ENCODE measurements at regions not wholly inside any gene's neighbourhood (a gene's known extent, or its start where the extent isn't known, plus 50 kb on each side); places are given as distances from the start of the nearest gene placed in this dataset.

DNA sequence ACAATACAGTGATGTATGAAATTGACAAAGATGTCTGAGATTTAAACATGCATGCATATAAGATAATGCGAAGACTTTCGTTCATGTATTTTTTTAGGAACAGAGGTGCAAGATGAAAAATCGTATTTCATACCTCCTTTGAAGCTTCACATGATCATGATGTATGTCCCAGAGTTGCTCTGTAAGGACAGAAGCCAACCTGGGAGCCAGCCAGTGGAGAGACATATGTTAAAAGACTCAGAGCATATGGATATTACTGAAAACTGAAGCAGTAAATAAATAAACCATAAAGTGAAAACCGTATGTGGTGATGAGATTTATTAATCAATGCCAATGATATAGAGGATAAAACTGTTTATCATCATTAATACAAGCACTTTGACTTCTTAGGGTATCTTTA, 424.4 kb upstream of the NETO1 start:
- no peaks in the 10 kb centered on the region for H3K36me3 Mint-ChIP-seq
- no peak overlapping the region for H3K27ac Mint-ChIP-seq
- H3K4me3 Mint-ChIP-seq, result no peak overlapping the region
- no peaks in the 10 kb centered on the region for H3K27me3 Mint-ChIP-seq
- no peaks in the 10 kb centered on the region for H3K4me1 Mint-ChIP-seq
- ATAC-seq (ENCODE audit: low read depth) (no peak), DNase-seq (ENCODE audit: low spot score in 2 of 2) (no peak)
- peaks cover 4% of the 10 kb centered on the region for H3K9me3 Mint-ChIP-seq

DNA sequence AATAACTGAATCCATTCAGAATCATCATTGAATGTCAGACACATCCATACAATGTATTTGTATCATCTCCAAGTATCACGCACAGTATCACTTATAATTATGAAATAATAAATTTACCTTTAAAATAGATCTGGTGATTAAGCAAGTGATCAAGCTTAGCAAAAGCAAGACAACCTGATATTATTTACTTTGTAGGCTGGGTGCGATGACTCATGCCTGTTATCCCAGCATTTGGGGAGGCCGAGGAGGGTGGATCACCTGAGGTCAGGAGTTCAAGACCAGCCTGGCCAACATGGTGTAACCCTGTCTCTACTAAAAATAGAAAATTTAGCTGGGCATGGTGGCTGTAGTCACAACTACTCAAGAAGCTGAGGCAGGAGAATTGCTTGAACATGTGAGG, 421.0 kb upstream of the NETO1 start:
- Mint-ChIP-seq H3K9me3 (peaks cover 3% of the 10 kb centered on the region), H3K4me1 (no peaks in the 10 kb centered on the region), H3K36me3 (no peaks in the 10 kb centered on the region), H3K27ac (no peak overlapping the region), H3K27me3 (no peaks in the 10 kb centered on the region), H3K4me3 (no peak overlapping the region)
- DNase-seq (ENCODE audit: low spot score in 2 of 2) (no peak), ATAC-seq (ENCODE audit: low read depth) (no peak)

- no peaks in the 10 kb centered on the region for H3K36me3 Mint-ChIP-seq
- H3K27me3 Mint-ChIP-seq, result no peaks in the 10 kb centered on the region
- DNase-seq (ENCODE audit: low spot score in 2 of 2) (no peak), ATAC-seq (ENCODE audit: low read depth) (no peak)
- no peak overlapping the region for H3K4me3 Mint-ChIP-seq
- peaks cover 2% of the 10 kb centered on the region for H3K4me1 Mint-ChIP-seq
- H3K27ac Mint-ChIP-seq, result no peak overlapping the region
- H3K9me3 Mint-ChIP-seq, result peaks cover 5% of the 10 kb centered on the region
Measured at GRCh38 chr18:73286584-73286983, 418.8 kb upstream of the NETO1 start.

GRCh38 chr18:73283788-73284187, 416.0 kb upstream of the NETO1 start:
- Mint-ChIP-seq H3K9me3 (peaks cover 5% of the 10 kb centered on the region), H3K36me3 (no peaks in the 10 kb centered on the region), H3K27me3 (no peaks in the 10 kb centered on the region), H3K4me1 (peaks cover 2% of the 10 kb centered on the region), H3K27ac (no peak overlapping the region), H3K4me3 (no peak overlapping the region)
- no peak for ATAC-seq (ENCODE audit: low read depth)
- DNase-seq (ENCODE audit: low spot score in 2 of 2), result no peak

DNA sequence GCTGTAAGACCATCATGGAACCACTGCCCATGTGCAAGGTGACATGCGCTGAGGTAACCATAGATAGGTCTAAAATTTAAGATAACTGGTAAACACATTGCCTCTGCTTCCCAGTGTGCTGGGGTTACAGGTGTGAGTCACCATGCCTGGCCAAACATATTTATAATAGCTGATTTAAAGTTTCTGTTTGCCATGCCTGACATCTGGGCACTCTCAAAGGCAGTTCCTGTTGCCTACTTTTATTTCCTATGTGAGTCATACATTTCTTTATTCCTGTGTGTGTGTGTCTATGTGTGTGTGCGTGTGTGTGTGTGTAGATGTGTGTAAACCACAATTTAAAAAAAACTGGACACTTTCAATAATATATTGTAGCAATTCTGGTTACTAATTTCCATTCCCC, 415.2 kb upstream of the NETO1 start:
- peaks cover 2% of the 10 kb centered on the region for H3K4me1 Mint-ChIP-seq
- no peak for ATAC-seq (ENCODE audit: low read depth)
- no peak for DNase-seq (ENCODE audit: low spot score in 2 of 2)
- no peak overlapping the region for H3K4me3 Mint-ChIP-seq
- H3K36me3 Mint-ChIP-seq, result no peaks in the 10 kb centered on the region
- no peak overlapping the region for H3K27ac Mint-ChIP-seq
- H3K9me3 Mint-ChIP-seq, result peaks cover 5% of the 10 kb centered on the region
- peaks cover 1% of the 10 kb centered on the region for H3K27me3 Mint-ChIP-seq

DNA sequence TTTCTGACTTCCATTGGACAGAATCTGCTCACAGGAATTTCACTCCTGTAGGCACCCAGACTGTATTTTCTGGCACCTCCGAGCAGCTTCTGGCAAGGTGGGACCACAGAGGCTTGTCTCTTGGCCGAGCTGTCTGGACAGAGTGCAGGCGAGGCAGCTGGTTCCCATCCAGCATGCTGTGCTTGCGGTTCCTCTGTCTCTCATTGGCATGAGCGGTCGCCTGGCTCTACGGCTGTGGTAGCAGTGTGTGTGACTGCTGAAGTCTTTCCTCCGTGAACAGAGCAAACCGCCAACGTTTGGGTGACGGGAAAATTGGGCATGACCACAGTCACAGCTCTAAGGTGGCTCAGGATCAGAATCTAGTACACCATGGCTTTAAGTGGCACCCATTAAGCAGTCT, 411.7 kb upstream of the NETO1 start:
- ATAC-seq (ENCODE audit: low read depth), result no peak
- Mint-ChIP-seq H3K4me3 (no peak overlapping the region), H3K9me3 (peaks cover 2% of the 10 kb centered on the region)

DNA sequence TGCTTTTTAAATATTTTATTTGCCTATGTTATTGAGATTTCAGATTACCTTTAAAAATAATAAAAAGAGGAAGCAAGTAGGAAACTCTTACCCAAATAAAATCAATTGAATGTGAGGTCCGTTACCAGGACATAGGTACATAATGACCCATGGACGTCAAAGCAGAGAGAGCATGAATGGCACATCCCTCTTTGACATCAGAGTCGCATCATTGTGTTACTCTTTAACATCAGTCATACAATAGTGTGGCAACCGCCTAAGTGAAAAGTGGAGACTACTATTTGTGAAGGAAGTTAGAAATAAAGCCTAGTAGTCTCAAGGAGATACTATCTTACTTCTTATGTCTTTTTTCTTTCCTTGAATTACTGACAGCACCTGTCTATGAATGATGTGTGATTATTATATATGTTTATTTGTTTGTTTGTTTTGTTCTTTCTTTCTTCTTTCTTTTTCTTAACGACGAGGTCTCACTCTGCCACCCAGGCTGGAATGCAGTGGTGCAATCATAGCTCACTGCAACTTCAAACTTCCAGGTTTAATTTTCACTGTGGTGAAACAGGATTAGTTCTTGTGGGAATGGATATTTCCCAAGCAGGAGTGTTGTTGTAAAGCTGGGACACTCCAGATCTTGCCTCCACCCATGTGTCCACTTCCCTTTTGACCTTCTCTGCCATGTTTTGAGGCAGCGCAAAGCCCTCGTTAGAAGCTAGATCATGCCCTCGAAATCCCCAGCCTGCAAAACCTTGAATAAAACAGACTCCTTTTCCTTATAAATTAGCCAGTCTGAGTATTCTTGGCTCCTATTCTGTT, 407.2 kb upstream of the NETO1 start:
- H3K9me3 Mint-ChIP-seq, result no peaks in the 10 kb centered on the region
- H3K4me1 Mint-ChIP-seq, result no peaks in the 10 kb centered on the region
- peaks cover 1% of the 10 kb centered on the region for H3K27me3 Mint-ChIP-seq
- no peak overlapping the region for H3K4me3 Mint-ChIP-seq
- H3K36me3 Mint-ChIP-seq, result no peaks in the 10 kb centered on the region
- DNase-seq (ENCODE audit: low spot score in 2 of 2) (no peak), ATAC-seq (ENCODE audit: low read depth) (no peak)
- H3K27ac Mint-ChIP-seq, result no peak overlapping the region

More for the DNA sequence above, 411.7 kb upstream of the NETO1 start:
- H3K36me3 Mint-ChIP-seq, result no peaks in the 10 kb centered on the region
- H3K27me3 Mint-ChIP-seq, result peaks cover 1% of the 10 kb centered on the region
- no peak for DNase-seq (ENCODE audit: low spot score in 2 of 2)
- no peak overlapping the region for H3K27ac Mint-ChIP-seq
- H3K4me1 Mint-ChIP-seq, result peaks cover 2% of the 10 kb centered on the region

DNA sequence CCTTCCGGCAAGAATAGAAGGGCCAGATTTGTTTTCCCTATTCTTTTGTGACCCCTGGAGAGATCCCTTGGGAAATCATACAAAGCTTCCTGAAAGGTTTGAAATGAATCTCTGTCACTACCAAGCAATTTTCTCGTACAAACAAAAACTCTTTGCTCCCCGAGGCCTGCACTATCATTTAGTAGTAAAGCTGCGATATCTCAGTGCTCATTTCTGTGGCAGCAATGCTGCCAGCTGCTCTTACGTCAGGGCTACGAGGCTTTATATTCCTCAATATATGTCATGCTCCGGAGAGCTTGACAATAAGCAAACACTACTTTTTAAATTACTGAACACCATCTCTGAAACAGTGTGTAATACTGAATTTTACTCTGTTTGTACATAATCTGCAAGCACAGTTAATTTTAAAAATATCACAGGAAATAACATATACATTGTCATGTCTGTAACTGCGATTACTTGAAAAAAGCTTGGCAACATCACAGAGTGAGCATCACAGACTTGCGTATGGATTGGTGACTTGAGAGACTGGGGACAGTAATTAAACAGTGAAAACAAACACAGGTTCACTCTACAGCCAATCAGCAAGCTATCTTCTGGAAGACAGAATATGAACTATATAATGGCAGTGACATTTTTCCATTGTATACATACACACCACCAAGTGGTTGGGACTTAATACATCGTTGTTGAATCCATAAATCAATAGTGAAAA, 403.3 kb upstream of the NETO1 start:
- DNase-seq (ENCODE audit: low spot score in 2 of 2) (no peak), ATAC-seq (ENCODE audit: low read depth) (no peak)
- no peaks in the 10 kb centered on the region for H3K27me3 Mint-ChIP-seq
- no peak overlapping the region for H3K4me3 Mint-ChIP-seq
- no peaks in the 10 kb centered on the region for H3K9me3 Mint-ChIP-seq
- no peak overlapping the region for H3K27ac Mint-ChIP-seq
- H3K36me3 Mint-ChIP-seq, result no peaks in the 10 kb centered on the region
- H3K4me1 Mint-ChIP-seq, result no peaks in the 10 kb centered on the region

GRCh38 chr18:73264562-73264921, 396.8 kb upstream of the NETO1 start:
- no peak overlapping the region for H3K4me3 Mint-ChIP-seq
- ATAC-seq (ENCODE audit: low read depth), result no peak
- no peaks in the 10 kb centered on the region for H3K9me3 Mint-ChIP-seq
- no peak for DNase-seq (ENCODE audit: low spot score in 2 of 2)
- no peaks in the 10 kb centered on the region for H3K36me3 Mint-ChIP-seq
- H3K27me3 Mint-ChIP-seq, result no peaks in the 10 kb centered on the region
- no peaks in the 10 kb centered on the region for H3K4me1 Mint-ChIP-seq
- H3K27ac Mint-ChIP-seq, result no peak overlapping the region

- DNase-seq (ENCODE audit: low spot score in 2 of 2) (no peak), ATAC-seq (ENCODE audit: low read depth) (no peak)
- H3K36me3 Mint-ChIP-seq, result no peaks in the 10 kb centered on the region
- no peaks in the 10 kb centered on the region for H3K4me1 Mint-ChIP-seq
- H3K27ac Mint-ChIP-seq, result no peak overlapping the region
- H3K4me3 Mint-ChIP-seq, result no peak overlapping the region
- no peaks in the 10 kb centered on the region for H3K27me3 Mint-ChIP-seq
- no peaks in the 10 kb centered on the region for H3K9me3 Mint-ChIP-seq
Measured at GRCh38 chr18:73261923-73262322, 394.1 kb upstream of the NETO1 start.

- no peaks in the 10 kb centered on the region for H3K4me1 Mint-ChIP-seq
- no peak overlapping the region for H3K27ac Mint-ChIP-seq
Measured at GRCh38 chr18:73261243-73261642, 393.5 kb upstream of the NETO1 start.

GRCh38 chr18:73258375-73259087, 390.7 kb upstream of the NETO1 start:
- Mint-ChIP-seq H3K9me3 (no peaks in the 10 kb centered on the region), H3K4me3 (no peak overlapping the region), H3K27me3 (no peaks in the 10 kb centered on the region), H3K4me1 (no peaks in the 10 kb centered on the region), H3K36me3 (no peaks in the 10 kb centered on the region), H3K27ac (no peak overlapping the region)
- ATAC-seq (ENCODE audit: low read depth), result no peak
- DNase-seq (ENCODE audit: low spot score in 2 of 2), result no peak

More at GRCh38 chr18:73261243-73261642, 393.5 kb upstream of the NETO1 start:
- no peaks in the 10 kb centered on the region for H3K36me3 Mint-ChIP-seq
- no peak overlapping the region for H3K4me3 Mint-ChIP-seq
- H3K27me3 Mint-ChIP-seq, result no peaks in the 10 kb centered on the region
- DNase-seq (ENCODE audit: low spot score in 2 of 2) (no peak), ATAC-seq (ENCODE audit: low read depth) (no peak)
- H3K9me3 Mint-ChIP-seq, result no peaks in the 10 kb centered on the region

- Mint-ChIP-seq H3K27ac (no peak overlapping the region), H3K4me3 (no peak overlapping the region), H3K4me1 (no peaks in the 10 kb centered on the region), H3K36me3 (no peaks in the 10 kb centered on the region), H3K9me3 (no peaks in the 10 kb centered on the region), H3K27me3 (no peaks in the 10 kb centered on the region)
- DNase-seq (ENCODE audit: low spot score in 2 of 2) (no peak), ATAC-seq (ENCODE audit: low read depth) (no peak)
Measured at GRCh38 chr18:73254564-73254963, 386.8 kb upstream of the NETO1 start.

GRCh38 chr18:73249030-73249429, 381.2 kb upstream of the NETO1 start:
- H3K4me3 Mint-ChIP-seq, result no peak overlapping the region
- H3K27me3 Mint-ChIP-seq, result no peaks in the 10 kb centered on the region
- peaks cover 4% of the 10 kb centered on the region for H3K9me3 Mint-ChIP-seq
- H3K27ac Mint-ChIP-seq, result no peak overlapping the region
- no peak for ATAC-seq (ENCODE audit: low read depth)
- H3K36me3 Mint-ChIP-seq, result no peaks in the 10 kb centered on the region
- no peak for DNase-seq (ENCODE audit: low spot score in 2 of 2)
- no peaks in the 10 kb centered on the region for H3K4me1 Mint-ChIP-seq
